Gastroesophageal sphincter (tissue), 4 donors: ENCODE measurements at regions not wholly inside any gene's neighbourhood (a gene's known extent, or its start where the extent isn't known, plus 50 kb on each side); places are given as distances from the start of the nearest gene placed in this dataset.

Experiments used
- ATAC-seq: fragments of 150-250 bp; one replicate; pipeline ENCODE4 v1.9.1; 2016; ENCODE audit warnings: mild to moderate bottlenecking, moderate library complexity
- H3K27ac ChIP-seq, 4 donors: fragments of 200-600 bp; sonication (generic) in 3 of 4; 1 replicate in 3 of 4; 2 replicates in 1 of 4; pipeline ENCODE4 v1.5.1; 2016 to 2019
- H3K27me3 ChIP-seq: fragments of 200-600 bp; sonication (generic); one replicate; pipeline ENCODE4 v1.5.1; 2019
- H3K36me3 ChIP-seq, 2 donors: fragments of 200-600 bp; sonication (generic); one replicate each; pipeline ENCODE4 v1.5.1; 2019; ENCODE audit warnings: control low read depth in 1 of 2
- H3K4me1 ChIP-seq, 3 donors: fragments of 200-600 bp; sonication (generic); 1 replicate in 2 of 3; 2 replicates in 1 of 3; pipeline ENCODE4 v1.5.1; 2016 to 2019; ENCODE audit warnings: control low read depth in 2 of 3
- H3K4me3 ChIP-seq, 2 donors: fragments of 200-600 bp; sonication (generic); one replicate each; pipeline ENCODE4 v1.5.1; 2019; ENCODE audit warnings: mild to moderate bottlenecking in 1 of 2, moderate library complexity in 1 of 2
- H3K9me3 ChIP-seq, 3 donors: fragments of 200-600 bp; sonication (generic); one replicate each; pipeline ENCODE4 v1.5.1; 2017 to 2019; ENCODE audit warnings: control low read depth in 2 of 3
- CTCF ChIP-seq, 4 experiments: fragments of 200-600 bp in 2 of 4; fragments of 450-650 bp in 2 of 4; sonication (generic) in 1 of 4; IDR thresholded peaks; one replicate each; pipeline ENCODE4 v1.5.1; 2017 to 2019; ENCODE audit warnings: antibody characterized with exemption in 4 of 4, mild to moderate bottlenecking in 2 of 4, moderate library complexity in 2 of 4
- EP300 ChIP-seq: sonication (generic); formaldehyde crosslinking; IDR thresholded peaks from one replicate; pipeline ENCODE4 v1.6.1; 2017; ENCODE audit warnings: antibody characterized with exemption, mild to moderate bottlenecking
- POLR2A ChIP-seq, 2 donors: fragments of 450-650 bp; IDR thresholded peaks; one replicate each; pipeline ENCODE4 v1.6.1; 2017; ENCODE audit warnings: antibody characterized with exemption in 2 of 2, mild to moderate bottlenecking in 2 of 2, moderate library complexity in 1 of 2
- POLR2AphosphoS5 ChIP-seq: sonication (generic); formaldehyde crosslinking; IDR thresholded peaks from one replicate; pipeline ENCODE4 v1.6.1; 2017; ENCODE audit warnings: antibody characterized with exemption
- WGBS, 2 donors: methylation state at CpG; one replicate each; pipeline ENCODE4 v1.1.5; 2018; ENCODE audit warnings: low coverage in 1 of 2; 5-methylcytosine and 5-hydroxymethylcytosine counted together

- H3K4me3 ChIP-seq = no peak overlapping the region
- no peaks in the 10 kb centered on the region for H3K9me3 ChIP-seq
- ATAC-seq = no peak
- WGBS, 2 donors = 74 to 86% methylated on average over 2 to 3 of the region's 4 CpGs
- TF ChIP-seq EP300 = no peak
- no peak for TF ChIP-seq POLR2AphosphoS5
- no peak for TF ChIP-seq POLR2A (IDR thresholded peaks at IDR 0.05)
- H3K27ac ChIP-seq = no peak overlapping the region
- H3K4me1 ChIP-seq = peaks cover 0 to 13% (median 0%) of the 10 kb centered on the region in 3 donors
- H3K36me3 ChIP-seq = no peaks in the 10 kb centered on the region
- no peaks in the 10 kb centered on the region for H3K27me3 ChIP-seq
Observed at GRCh38 chr11:34789196-34789834, 126.9 kb downstream of the APIP start.

DNA sequence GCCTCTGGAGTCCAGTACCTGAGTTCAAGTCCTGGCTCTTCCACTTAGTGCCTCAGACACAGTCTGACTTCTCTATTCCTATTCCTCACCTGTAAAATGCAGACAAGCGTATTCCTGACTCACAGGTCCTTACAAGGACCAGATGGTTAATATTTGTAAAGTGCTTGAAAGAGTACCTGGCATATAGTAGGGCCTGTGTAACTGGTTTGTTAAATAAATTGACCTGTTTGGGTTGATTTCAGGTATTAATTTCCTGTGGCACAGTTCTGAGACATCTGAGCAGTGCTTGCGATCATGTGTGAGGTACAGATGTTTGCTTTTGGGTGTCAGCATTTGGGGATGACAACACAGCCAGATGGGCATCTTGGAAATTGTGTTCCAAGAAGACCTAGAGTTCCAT is 127.5 kb downstream of the APIP start:
- Histone ChIP-seq H3K4me3 (no peak overlapping the region), H3K27ac (no peak overlapping the region), H3K36me3 (no peaks in the 10 kb centered on the region), H3K9me3 (no peaks in the 10 kb centered on the region), H3K4me1 (peaks cover 0 to 13% (median 0%) of the 10 kb centered on the region in 3 donors), H3K27me3 (no peaks in the 10 kb centered on the region)
- 100% methylated on average over 2 of the region's 2 CpGs for WGBS, 2 donors
- no peak for ATAC-seq
- TF ChIP-seq EP300 (no peak), CTCF (IDR thresholded peaks at IDR 0.05) (no peak), POLR2A (IDR thresholded peaks at IDR 0.05) (no peak)

GRCh38 chr11:34787895-34788294 is 128.3 kb downstream of the APIP start:
- no peaks in the 10 kb centered on the region for H3K36me3 ChIP-seq

DNA sequence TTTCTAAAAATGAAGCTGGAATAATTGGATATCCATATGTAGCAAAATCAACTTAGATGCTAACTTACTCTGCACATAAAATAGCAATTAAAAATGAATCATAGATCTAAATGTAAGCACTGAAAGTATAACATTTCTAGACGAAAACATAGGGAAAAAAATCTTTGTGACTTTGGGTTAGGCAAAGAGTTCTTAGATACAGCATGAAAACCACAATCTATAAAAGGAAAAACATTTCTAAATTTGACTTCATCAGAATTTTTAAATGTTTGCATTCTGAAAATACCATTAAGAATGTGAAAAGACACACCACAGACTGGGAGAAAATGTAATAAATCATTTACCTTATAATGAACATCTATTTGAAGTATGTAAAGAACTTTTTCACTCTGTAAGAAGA is 128.8 kb downstream of the APIP start:
- Histone ChIP-seq H3K27ac (no peak overlapping the region), H3K4me1 (peaks cover 0 to 10% (median 0%) of the 10 kb centered on the region in 3 donors), H3K36me3 (no peaks in the 10 kb centered on the region), H3K4me3 (no peak overlapping the region), H3K9me3 (no peaks in the 10 kb centered on the region), H3K27me3 (no peaks in the 10 kb centered on the region)
- TF ChIP-seq EP300 (no peak), POLR2A (IDR thresholded peaks at IDR 0.05) (no peak), POLR2AphosphoS5 (no peak), CTCF (IDR thresholded peaks at IDR 0.05) (no peak)
- whole genome bisulfite sequencing, 2 donors = 27% methylated on average over 1 of the region's 1 CpG; no CpG with 5 or more reads in 1 of the 2 donors
- ATAC-seq = no peak

More at GRCh38 chr11:34787895-34788294, 128.3 kb downstream of the APIP start:
- no peaks in the 10 kb centered on the region for H3K27me3 ChIP-seq
- ATAC-seq = no peak
- H3K27ac ChIP-seq = no peak overlapping the region
- H3K9me3 ChIP-seq = no peaks in the 10 kb centered on the region
- H3K4me3 ChIP-seq = no peak overlapping the region
- peaks cover 0 to 13% (median 0%) of the 10 kb centered on the region in 3 donors for H3K4me1 ChIP-seq
- 52 to 63% methylated on average over 1 of the region's 1 CpG for WGBS, 2 donors
- no peak for TF ChIP-seq CTCF (IDR thresholded peaks at IDR 0.05)
- no peak for TF ChIP-seq EP300
- no peak for TF ChIP-seq POLR2A (IDR thresholded peaks at IDR 0.05)
- TF ChIP-seq POLR2AphosphoS5 = no peak

GRCh38 chr11:34784318-34784841 is 131.8 kb downstream of the APIP start:
- Histone ChIP-seq H3K36me3 (no peaks in the 10 kb centered on the region), H3K4me3 (no peak overlapping the region), H3K4me1 (no peaks in the 10 kb centered on the region), H3K27me3 (no peaks in the 10 kb centered on the region), H3K9me3 (no peaks in the 10 kb centered on the region), H3K27ac (no peak overlapping the region)
- WGBS, 2 donors = 50 to 78% methylated on average over 2 of the region's 2 CpGs
- ATAC-seq = no peak
- TF ChIP-seq CTCF (IDR thresholded peaks at IDR 0.05) (no peak), POLR2A (IDR thresholded peaks at IDR 0.05) (no peak), EP300 (no peak), POLR2AphosphoS5 (no peak)
